ENCODE measurements at regions not wholly inside any gene's neighbourhood (a gene's known extent, or its start where the extent isn't known, plus 50 kb on each side); places are given as distances from the start of the nearest gene placed in this dataset.
A peak's percentile ranks its signal among the peaks of the same experiment; 100 is the strongest.

- Histone ChIP-seq H2BK20ac (ENCODE audit: low read length) (no peak overlapping the region), H3K4me1 (replicated peaks in 1 of 4; ENCODE audit: control insufficient read depth in 3 of 4, insufficient read depth in 4 of 4, low read length in 3 of 4) (peaks cover 0 to 15% (median 8%) of the 10 kb centered on the region in 4 experiments; a peak in 2 of 7 replicates), H3K79me2 (ENCODE audit: control insufficient read depth in 1 of 2, insufficient read depth in 2 of 2, low read length in 2 of 2) (no peaks in the 10 kb centered on the region), H4K20me1 (replicated peaks in 1 of 2; ENCODE audit: control insufficient read depth in 1 of 2, insufficient read depth in 2 of 2, low read length in 2 of 2) (no peaks in the 10 kb centered on the region), H3K4ac (replicated peaks; ENCODE audit: insufficient read length, low read depth, low read length) (no peak overlapping the region), H2BK12ac (ENCODE audit: low read depth, low read length) (peak overlapping the region; percentile 5; the same call in 1 of the 2 replicates), H2AK5ac (ENCODE audit: low read depth, low read length) (no peak overlapping the region), H3K23me2 (ENCODE audit: low read depth, low read length) (no peaks in the 10 kb centered on the region), H3K23ac (ENCODE audit: insufficient read length) (no peak overlapping the region), H3K56ac (replicated peaks; ENCODE audit: insufficient read length, low read depth, low read length) (no peak overlapping the region), H2BK120ac (replicated peaks; ENCODE audit: low read depth, low read length) (no peak overlapping the region), H3K14ac (ENCODE audit: insufficient read length) (no peak overlapping the region), H2AFZ (ENCODE audit: low read length) (no peak overlapping the region), H4K5ac (ENCODE audit: insufficient read length, low read depth, low read length) (no peak overlapping the region), H3K36me3 (ENCODE audit: control insufficient read depth in 2 of 4, insufficient read depth in 4 of 4, low read length in 3 of 4) (no peaks in the 10 kb centered on the region), H2BK5ac (ENCODE audit: low read depth, low read length) (peak overlapping the region; percentile 50; the same call in 1 of the 2 replicates), H3K4me2 (ENCODE audit: insufficient read depth in 1 of 2, low read depth in 2 of 2, low read length in 2 of 2) (no peak overlapping the region), H3K27me3 (replicated peaks in 1 of 4; ENCODE audit: control insufficient read depth in 3 of 4, extremely low read depth in 1 of 4, insufficient read depth in 3 of 4, low read length in 3 of 4) (no peaks in the 10 kb centered on the region), H4K8ac (ENCODE audit: extremely low read depth, insufficient read depth, low read length) (no peak overlapping the region), H3K4me3 (ENCODE audit: extremely low read depth in 1 of 4, insufficient read depth in 2 of 4, low read depth in 3 of 4, low read length in 4 of 4) (no peak overlapping the region), H3K9me3 (ENCODE audit: insufficient read depth in 2 of 2, low read depth in 1 of 2, low read length in 1 of 2) (no peaks in the 10 kb centered on the region), H3K27ac (ENCODE audit: low read depth, low read length) (no peak overlapping the region), H3K9ac (replicated peaks in 1 of 4; ENCODE audit: extremely low read depth in 1 of 4, low read depth in 3 of 4, low read length in 3 of 4) (no peak overlapping the region), H3K18ac (ENCODE audit: extremely low read depth, low read length) (0 out of 2 replicates have a peak overlapping the region, but pooled peaks have one; percentile 20), H3K79me1 (ENCODE audit: low read depth, low read length) (no peaks in the 10 kb centered on the region), H2BK15ac (ENCODE audit: low read length) (no peak overlapping the region), H4K91ac (replicated peaks; ENCODE audit: insufficient read length, low read length) (no peak overlapping the region)
- ChIA-PET CTCF (ENCODE audit: partially characterized antibody) (interaction anchor here (0.7 to 2.5 kb wide), 23 partner anchors 9 to 1059 kb away, joined by 3 to 16 read pairs (median 4); no protein-coding TSS in a partner anchor), POLR2A (ENCODE audit: partially characterized antibody) (interaction anchor here (1.3 kb wide), 1 partner anchor 11 kb away, joined by 3 read pairs; no protein-coding TSS in a partner anchor)
- peak in 1 of 2 experiments; percentile 49 for DNase-seq (ENCODE audit: low read depth in 1 of 2, low spot score in 2 of 2)
- WGBS, 2 experiments (ENCODE audit: extremely low coverage in 1 of 2, insufficient coverage in 1 of 2, insufficient read length in 1 of 2, insufficient replicate concordance in 2 of 2, low coverage in 1 of 2, low lambda C conversion rate in 2 of 2, missing lambda C conversion rate in 1 of 2), result 27% methylated on average over 1 of the region's 1 CpG; no CpG with 5 or more reads in 1 of the 2 experiments
- peak; percentile 98 for FAIRE-seq
- TF ChIP-seq MAFK (IDR thresholded peaks at IDR 0.05; ENCODE audit: low read depth, low read length) (no peak), JUND (IDR thresholded peaks at IDR 0.05; ENCODE audit: low read length) (no peak), RAD21 (IDR thresholded peaks at IDR 0.05 in 1 of 2, conservative IDR thresholded peaks at IDR 0.05 in 1 of 2; ENCODE audit: low read depth in 2 of 2, low read length in 2 of 2) (peak; percentile 96 to 98), SRF (IDR thresholded peaks at IDR 0.05; ENCODE audit: low read depth, low read length) (no peak), SIRT6 (IDR thresholded peaks at IDR 0.05; ENCODE audit: low read length) (no peak), CTCF (IDR thresholded peaks at IDR 0.05; ENCODE audit: control extremely low read depth in 1 of 3, insufficient read depth in 1 of 3, low read depth in 1 of 3, low read length in 3 of 3) (peak in 2 of 3 experiments; percentile 73 to 78; a peak in 3 of 4 replicates), EGR1 (IDR thresholded peaks at IDR 0.05; ENCODE audit: borderline replicate concordance, low read depth, low read length) (no peak), CREB1 (IDR thresholded peaks at IDR 0.05) (no peak), HDAC2 (IDR thresholded peaks at IDR 0.05; ENCODE audit: borderline replicate concordance in 1 of 2, low read depth in 2 of 2, low read length in 2 of 2) (no peak), TEAD4 (IDR thresholded peaks at IDR 0.05; ENCODE audit: low read depth, low read length) (peak; percentile 55), CTBP2 (IDR thresholded peaks at IDR 0.05; ENCODE audit: borderline replicate concordance, insufficient read depth, insufficient read length, low read length) (no peak)
These were observed 1157.2 kb downstream of the OLFM4 start for GRCh38 chr13:54185785-54186184.

Data from H1 (cell line).